ENCODE measurements at regions not wholly inside any gene's neighbourhood (a gene's known extent, or its start where the extent isn't known, plus 50 kb on each side); places are given as distances from the start of the nearest gene placed in this dataset.

GRCh38 chr9:10703139-10703538 is 90.3 kb upstream of the PTPRD start:
- TF ChIP-seq POLR2A (IDR thresholded peaks at IDR 0.05; ENCODE audit: low read length) (no peak), GATA1 (IDR thresholded peaks at IDR 0.05; ENCODE audit: low read depth, low read length) (no peak)
